ENCODE measurements at regions not wholly inside any gene's neighbourhood (a gene's known extent, or its start where the extent isn't known, plus 50 kb on each side); places are given as distances from the start of the nearest gene placed in this dataset.

DNA sequence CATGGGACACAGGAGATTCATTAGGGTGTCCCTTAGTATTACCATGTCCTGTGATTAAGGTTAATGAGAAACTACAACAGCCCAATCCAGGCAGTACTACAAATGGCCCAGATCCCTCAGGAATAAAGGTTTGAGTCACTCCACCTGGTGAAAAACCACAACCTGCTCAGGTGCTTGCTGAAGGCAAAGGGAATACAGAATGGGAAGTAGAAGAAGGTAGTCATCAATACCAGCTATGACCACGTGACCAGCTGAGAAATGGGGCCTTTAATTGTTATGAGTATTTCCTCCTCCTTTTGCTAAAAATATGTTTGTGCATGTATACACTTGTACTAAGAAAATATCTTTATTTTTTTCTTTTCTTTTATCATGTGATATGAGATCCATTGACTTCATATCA is 91.1 kb upstream of the ADAMTS5 start:
- TF ChIP-seq EZH2 (IDR thresholded peaks at IDR 0.05; ENCODE audit: borderline replicate concordance), result no peak
- TF ChIP-seq EZH2phosphoT487 (IDR thresholded peaks at IDR 0.05; ENCODE audit: low read depth, severe bottlenecking, unreplicated experiment), result no peak
